ENCODE measurements at regions not wholly inside any gene's neighbourhood (a gene's known extent, or its start where the extent isn't known, plus 50 kb on each side); places are given as distances from the start of the nearest gene placed in this dataset.

GRCh38 chr3:139197251-139197650 lies 146.6 kb upstream of the MRPS22 start:
- ATAC-seq (no peak), DNase-seq (no peak)
- Histone ChIP-seq H3K4me3 (no peak overlapping the region), H3K27me3 (no peaks in the 10 kb centered on the region), H3K9me3 (peaks cover 0 to 11% of the 10 kb centered on the region in 2 donors), H3K4me1 (no peaks in the 10 kb centered on the region), H3K36me3 (no peaks in the 10 kb centered on the region), H3K27ac (no peak overlapping the region)
- TF ChIP-seq CTCF (IDR thresholded peaks at IDR 0.05): no peak
- intact Hi-C loops (cut with DNase I): no loop called here

GRCh38 chr3:139198186-139198585 lies 145.6 kb upstream of the MRPS22 start:
- Histone ChIP-seq H3K9me3 (peaks cover 0 to 11% of the 10 kb centered on the region in 2 donors), H3K4me1 (no peaks in the 10 kb centered on the region), H3K27me3 (no peaks in the 10 kb centered on the region), H3K27ac (no peak overlapping the region), H3K4me3 (no peak overlapping the region), H3K36me3 (no peaks in the 10 kb centered on the region)
- no peak for DNase-seq
- TF ChIP-seq CTCF (IDR thresholded peaks at IDR 0.05): no peak
- intact Hi-C loops (cut with DNase I): no loop called here
- ATAC-seq: no peak

- intact Hi-C loops (cut with DNase I): no loop called here
- no peaks in the 10 kb centered on the region for H3K36me3 ChIP-seq
These were observed 144.9 kb upstream of the MRPS22 start for GRCh38 chr3:139198929-139199328.

GRCh38 chr3:139199421-139200010 lies 144.3 kb upstream of the MRPS22 start:
- Histone ChIP-seq H3K9me3 (peaks cover 0 to 11% of the 10 kb centered on the region in 2 donors), H3K36me3 (no peaks in the 10 kb centered on the region), H3K27ac (no peak overlapping the region), H3K27me3 (no peaks in the 10 kb centered on the region), H3K4me1 (no peaks in the 10 kb centered on the region), H3K4me3 (no peak overlapping the region)
- ATAC-seq (no peak), DNase-seq (no peak)
- TF ChIP-seq CTCF (IDR thresholded peaks at IDR 0.05): no peak
- intact Hi-C loops (cut with DNase I): no loop called here

More at GRCh38 chr3:139198929-139199328, 144.9 kb upstream of the MRPS22 start:
- H3K4me1 ChIP-seq: no peaks in the 10 kb centered on the region
- peaks cover 0 to 11% of the 10 kb centered on the region in 2 donors for H3K9me3 ChIP-seq
- ATAC-seq: no peak
- DNase-seq: no peak
- no peak for TF ChIP-seq CTCF (IDR thresholded peaks at IDR 0.05)
- no peak overlapping the region for H3K4me3 ChIP-seq
- H3K27me3 ChIP-seq: no peaks in the 10 kb centered on the region
- H3K27ac ChIP-seq: no peak overlapping the region

GRCh38 chr3:139201446-139202225 lies 142.2 kb upstream of the MRPS22 start:
- Histone ChIP-seq H3K4me3 (no peak overlapping the region), H3K4me1 (no peaks in the 10 kb centered on the region), H3K36me3 (no peaks in the 10 kb centered on the region), H3K27me3 (no peaks in the 10 kb centered on the region), H3K27ac (no peak overlapping the region), H3K9me3 (peaks cover 0 to 1% of the 10 kb centered on the region in 2 donors)
- intact Hi-C loops (cut with DNase I): no loop called here
- no peak for TF ChIP-seq CTCF (IDR thresholded peaks at IDR 0.05)
- DNase-seq: no peak
- no peak for ATAC-seq

Measured in left lung (tissue), 4 donors.